GM12878 (cell line): ENCODE measurements at regions not wholly inside any gene's neighbourhood (a gene's known extent, or its start where the extent isn't known, plus 50 kb on each side); places are given as distances from the start of the nearest gene placed in this dataset.

Experiments used
- ATAC-seq: fragments of 200-7000 bp; cut with Tn5 transposase; 3 replicates; pipeline ENCODE4 v1.9.1; 2020; ENCODE audit warnings: mild to moderate bottlenecking, moderate library complexity
- BruUV-seq: library from RNA; stranded (reverse); fragments of 400-500 nt; replicated peaks from 2 replicates; lab custom pipeline; 2021; lab: Mats Ljungman, UMichigan
- CTCF ChIA-PET: fragments of 300-600 bp; sonication (Branson Sonifier 250); formaldehyde crosslinking; extraction: SDS; loops from one replicate; lab custom pipeline; 2021; ENCODE audit warnings: inconsistent platforms; lab: Yijun Ruan, JAX
- POLR2A ChIA-PET: fragments of 350-600 bp; formaldehyde crosslinking; extraction: SDS; loops from one replicate; lab custom pipeline; 2021; ENCODE audit warnings: inconsistent platforms; lab: Charles Lee
- RAD21 ChIA-PET: fragments of 300-600 bp; sonication (Branson Sonifier 250); formaldehyde crosslinking; loops from one replicate; lab custom pipeline; 2023; ENCODE audit warnings: antibody characterized with exemption; ENCODE audit not compliant: unreplicated experiment; lab: Charles Lee
- SMC1A ChIA-PET: fragments of 300-600 bp; sonication (Branson Sonifier 250); formaldehyde crosslinking; loops from one replicate; lab custom pipeline; 2023; ENCODE audit not compliant: unreplicated experiment, uncharacterized antibody; lab: Charles Lee
- DNase-seq: peaks from one replicate; pipeline ENCODE4 v3.0.0-alpha.2; 2011; ENCODE audit warnings: low read depth, low spot score
- FAIRE-seq: peaks from 3 replicates; lab custom pipeline; 2011; peaks lifted over from hg19 to GRCh38; lab: Jason Lieb, UNC
- H2AFZ ChIP-seq: 2 replicates; pipeline ENCODE4 v1.6.0; 2011; ENCODE audit warnings: low read depth, low read length, control low read depth; ENCODE audit not compliant: control insufficient read depth
- H3K27ac ChIP-seq: 2 replicates; pipeline ENCODE4 v1.5.1; 2011; ENCODE audit warnings: control low read depth; ENCODE audit not compliant: control insufficient read depth, insufficient read depth
- H3K27me3 ChIP-seq, 2 experiments: replicated peaks in 1 of 2; 2 replicates each; pipeline versions ENCODE4 v1.6.0 to v1.6.1; 2011; ENCODE audit warnings: low read length in 1 of 2; ENCODE audit not compliant: control insufficient read depth in 2 of 2, insufficient read depth in 2 of 2
- H3K36me3 ChIP-seq, 2 experiments: 2 replicates each; pipeline ENCODE4 v1.5.1; 2011; ENCODE audit warnings: low read length in 1 of 2; ENCODE audit not compliant: control insufficient read depth in 2 of 2, insufficient read depth in 2 of 2
- H3K4me1 ChIP-seq: 2 replicates; pipeline ENCODE4 v1.6.1; 2011; ENCODE audit warnings: mild to moderate bottlenecking, low read length, moderate library complexity, mixed read lengths; ENCODE audit not compliant: control insufficient read depth, insufficient read depth
- H3K4me2 ChIP-seq: 2 replicates; pipeline ENCODE4 v1.6.0; 2011; ENCODE audit warnings: control low read depth; ENCODE audit not compliant: control insufficient read depth, insufficient read depth
- H3K4me3 ChIP-seq: fragments of 200-600 bp; sonication (generic); 2 replicates; pipeline ENCODE4 v1.5.1; 2016
- H3K79me2 ChIP-seq: 2 replicates; pipeline ENCODE4 v1.6.0; 2011; ENCODE audit warnings: low read length; ENCODE audit not compliant: control insufficient read depth, insufficient read depth
- H3K9ac ChIP-seq: 2 replicates; pipeline ENCODE4 v1.8.0; 2011; ENCODE audit warnings: low read length, control low read depth, mixed read lengths; ENCODE audit not compliant: control insufficient read depth, insufficient read depth
- H3K9me3 ChIP-seq: replicated peaks from 3 replicates; pipeline ENCODE4 v1.5.1; 2011; ENCODE audit warnings: mild to moderate bottlenecking, low read length; ENCODE audit not compliant: control insufficient read depth, insufficient read depth
- H4K20me1 ChIP-seq: 2 replicates; pipeline ENCODE4 v1.6.0; 2011; ENCODE audit not compliant: control insufficient read depth, insufficient read depth
- GATAD2B ChIP-seq: fragments of 450-650 bp; conservative IDR thresholded peaks from 2 replicates; pipeline ENCODE4 v1.6.1; 2017; ENCODE audit warnings: low read depth, mild to moderate bottlenecking, moderate library complexity
- NR2C1 ChIP-seq: fragments of 450-650 bp; IDR thresholded peaks from 2 replicates; pipeline ENCODE4 v1.6.1; 2017; ENCODE audit warnings: antibody characterized with exemption, mild to moderate bottlenecking, moderate library complexity
- TARDBP ChIP-seq: IDR thresholded peaks from 2 replicates; pipeline ENCODE4 v1.6.1; 2016; ENCODE audit warnings: borderline replicate concordance
- WGBS: methylation state at CpG from one replicate; pipeline ENCODE4 v1.1.6; 2016; ENCODE audit warnings: low lambda C conversion rate; ENCODE audit not compliant: insufficient replicate concordance, insufficient coverage; ENCODE audit errors: missing lambda C conversion rate; 5-methylcytosine and 5-hydroxymethylcytosine counted together
- in situ Hi-C: fragments of 300-500 bp; cut with MboI; formaldehyde crosslinking; loops from 9 replicates; pipeline ENCODE4 v1.14.3; 2018; ENCODE audit warnings: mixed read lengths
- intact Hi-C: fragments of 100-400 bp; cut with micrococcal nuclease; formaldehyde crosslinking; loops from one replicate; pipeline ENCODE4 v1.14.2; 2022; ENCODE audit not compliant: unreplicated experiment
- TF ChIP-seq, protein P1 (sequence below): fragments of 150-350 bp; IDR thresholded peaks from 2 replicates; pipeline ENCODE4 v1.6.1; 2016; ENCODE audit warnings: low read depth, low read length
- TF ChIP-seq, protein P2 (sequence below): fragments of 450-650 bp; IDR thresholded peaks from 2 replicates; pipeline ENCODE4 v1.6.1; 2017; ENCODE audit warnings: mild to moderate bottlenecking, moderate library complexity

DNA sequence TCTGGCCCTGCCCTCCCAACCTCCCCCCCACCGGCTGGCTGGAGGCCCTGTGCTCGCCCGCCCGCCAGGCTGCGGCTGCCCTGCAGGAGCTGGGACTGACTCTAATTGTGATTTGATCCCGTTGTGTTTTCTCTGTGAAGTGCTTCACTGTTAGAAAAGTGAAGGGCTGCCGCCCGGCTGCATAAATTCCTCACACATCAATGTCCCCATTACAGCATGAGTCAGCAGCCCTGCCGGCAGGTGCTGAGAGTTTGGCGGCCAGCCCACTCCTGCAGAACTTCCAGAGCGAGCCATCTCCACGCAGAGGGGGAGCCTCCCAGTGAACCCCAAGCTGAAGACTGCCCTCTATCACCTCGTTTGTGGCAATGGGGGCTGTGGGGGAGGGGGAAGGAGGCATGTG lies 137.9 kb downstream of the DLL1 start:
- ATAC-seq, result no peak
- no peak for FAIRE-seq

More for the DNA sequence above, 137.9 kb downstream of the DLL1 start:
- CTCF ChIA-PET, result no interaction called here
- no peak overlapping the region for H3K4me3 ChIP-seq
- no peaks in the 10 kb centered on the region for H3K36me3 ChIP-seq
- H3K27me3 ChIP-seq, result peaks cover 0 to 3% of the 10 kb centered on the region in 2 experiments; a peak in 1 of 4 replicates
- no peak overlapping the region for H2AFZ ChIP-seq
- H3K9me3 ChIP-seq, result no peaks in the 10 kb centered on the region; the same call in 2 of the 3 replicates
- intact Hi-C loops (no loop called here), in situ Hi-C loops (no loop called here)
- TF ChIP-seq, protein P1, sequence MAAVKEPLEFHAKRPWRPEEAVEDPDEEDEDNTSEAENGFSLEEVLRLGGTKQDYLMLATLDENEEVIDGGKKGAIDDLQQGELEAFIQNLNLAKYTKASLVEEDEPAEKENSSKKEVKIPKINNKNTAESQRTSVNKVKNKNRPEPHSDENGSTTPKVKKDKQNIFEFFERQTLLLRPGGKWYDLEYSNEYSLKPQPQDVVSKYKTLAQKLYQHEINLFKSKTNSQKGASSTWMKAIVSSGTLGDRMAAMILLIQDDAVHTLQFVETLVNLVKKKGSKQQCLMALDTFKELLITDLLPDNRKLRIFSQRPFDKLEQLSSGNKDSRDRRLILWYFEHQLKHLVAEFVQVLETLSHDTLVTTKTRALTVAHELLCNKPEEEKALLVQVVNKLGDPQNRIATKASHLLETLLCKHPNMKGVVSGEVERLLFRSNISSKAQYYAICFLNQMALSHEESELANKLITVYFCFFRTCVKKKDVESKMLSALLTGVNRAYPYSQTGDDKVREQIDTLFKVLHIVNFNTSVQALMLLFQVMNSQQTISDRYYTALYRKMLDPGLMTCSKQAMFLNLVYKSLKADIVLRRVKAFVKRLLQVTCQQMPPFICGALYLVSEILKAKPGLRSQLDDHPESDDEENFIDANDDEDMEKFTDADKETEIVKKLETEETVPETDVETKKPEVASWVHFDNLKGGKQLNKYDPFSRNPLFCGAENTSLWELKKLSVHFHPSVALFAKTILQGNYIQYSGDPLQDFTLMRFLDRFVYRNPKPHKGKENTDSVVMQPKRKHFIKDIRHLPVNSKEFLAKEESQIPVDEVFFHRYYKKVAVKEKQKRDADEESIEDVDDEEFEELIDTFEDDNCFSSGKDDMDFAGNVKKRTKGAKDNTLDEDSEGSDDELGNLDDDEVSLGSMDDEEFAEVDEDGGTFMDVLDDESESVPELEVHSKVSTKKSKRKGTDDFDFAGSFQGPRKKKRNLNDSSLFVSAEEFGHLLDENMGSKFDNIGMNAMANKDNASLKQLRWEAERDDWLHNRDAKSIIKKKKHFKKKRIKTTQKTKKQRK, result no peak
- TF ChIP-seq NR2C1, result no peak
- TF ChIP-seq, protein P2, sequence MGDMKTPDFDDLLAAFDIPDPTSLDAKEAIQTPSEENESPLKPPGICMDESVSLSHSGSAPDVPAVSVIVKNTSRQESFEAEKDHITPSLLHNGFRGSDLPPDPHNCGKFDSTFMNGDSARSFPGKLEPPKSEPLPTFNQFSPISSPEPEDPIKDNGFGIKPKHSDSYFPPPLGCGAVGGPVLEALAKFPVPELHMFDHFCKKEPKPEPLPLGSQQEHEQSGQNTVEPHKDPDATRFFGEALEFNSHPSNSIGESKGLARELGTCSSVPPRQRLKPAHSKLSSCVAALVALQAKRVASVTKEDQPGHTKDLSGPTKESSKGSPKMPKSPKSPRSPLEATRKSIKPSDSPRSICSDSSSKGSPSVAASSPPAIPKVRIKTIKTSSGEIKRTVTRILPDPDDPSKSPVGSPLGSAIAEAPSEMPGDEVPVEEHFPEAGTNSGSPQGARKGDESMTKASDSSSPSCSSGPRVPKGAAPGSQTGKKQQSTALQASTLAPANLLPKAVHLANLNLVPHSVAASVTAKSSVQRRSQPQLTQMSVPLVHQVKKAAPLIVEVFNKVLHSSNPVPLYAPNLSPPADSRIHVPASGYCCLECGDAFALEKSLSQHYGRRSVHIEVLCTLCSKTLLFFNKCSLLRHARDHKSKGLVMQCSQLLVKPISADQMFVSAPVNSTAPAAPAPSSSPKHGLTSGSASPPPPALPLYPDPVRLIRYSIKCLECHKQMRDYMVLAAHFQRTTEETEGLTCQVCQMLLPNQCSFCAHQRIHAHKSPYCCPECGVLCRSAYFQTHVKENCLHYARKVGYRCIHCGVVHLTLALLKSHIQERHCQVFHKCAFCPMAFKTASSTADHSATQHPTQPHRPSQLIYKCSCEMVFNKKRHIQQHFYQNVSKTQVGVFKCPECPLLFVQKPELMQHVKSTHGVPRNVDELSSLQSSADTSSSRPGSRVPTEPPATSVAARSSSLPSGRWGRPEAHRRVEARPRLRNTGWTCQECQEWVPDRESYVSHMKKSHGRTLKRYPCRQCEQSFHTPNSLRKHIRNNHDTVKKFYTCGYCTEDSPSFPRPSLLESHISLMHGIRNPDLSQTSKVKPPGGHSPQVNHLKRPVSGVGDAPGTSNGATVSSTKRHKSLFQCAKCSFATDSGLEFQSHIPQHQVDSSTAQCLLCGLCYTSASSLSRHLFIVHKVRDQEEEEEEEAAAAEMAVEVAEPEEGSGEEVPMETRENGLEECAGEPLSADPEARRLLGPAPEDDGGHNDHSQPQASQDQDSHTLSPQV, result no peak
- TF ChIP-seq TARDBP, result no peak
- no peak for TF ChIP-seq GATAD2B
- RAD21 ChIA-PET, result no interaction called here
- H3K4me1 ChIP-seq, result no peaks in the 10 kb centered on the region
- H3K27ac ChIP-seq, result no peak overlapping the region
- SMC1A ChIA-PET, result no interaction called here
- H3K79me2 ChIP-seq, result no peaks in the 10 kb centered on the region
- BruUV-seq, result no TSS peak
- DNase-seq, result no peak
- H4K20me1 ChIP-seq, result no peaks in the 10 kb centered on the region
- POLR2A ChIA-PET, result no interaction called here
- no peak overlapping the region for H3K9ac ChIP-seq
- 27% methylated on average over 13 of the region's 13 CpGs for WGBS
- no peak overlapping the region for H3K4me2 ChIP-seq
